Left ventricle myocardium inferior (tissue), 1 donor: ENCODE measurements at regions not wholly inside any gene's neighbourhood (a gene's known extent, or its start where the extent isn't known, plus 50 kb on each side); places are given as distances from the start of the nearest gene placed in this dataset.
"Not testable (repeated sequence)": the region's sequence is repeated elsewhere in the genome, so short reads cannot be mapped to it uniquely, and the experiment has no call there.

Experiments
- DNase-seq: peaks from one replicate; pipeline ENCODE4 v3.0.0-alpha.2; 2020
- H3K27ac ChIP-seq: fragments of 200-600 bp; replicated peaks from 2 replicates; pipeline ENCODE4 v1.8.0; 2021
- H3K27me3 ChIP-seq: fragments of 200-600 bp; 2 replicates; pipeline ENCODE4 v1.8.0; 2021; ENCODE audit warnings: low read depth
- H3K36me3 ChIP-seq: fragments of 200-600 bp; 2 replicates; pipeline ENCODE4 v1.8.0; 2021
- H3K4me1 ChIP-seq: fragments of 200-600 bp; 2 replicates; pipeline ENCODE4 v1.8.0; 2021
- H3K4me3 ChIP-seq: fragments of 200-600 bp; 2 replicates; pipeline ENCODE4 v1.8.0; 2021; ENCODE audit warnings: mild to moderate bottlenecking, moderate library complexity
- H3K9me3 ChIP-seq: fragments of 200-600 bp; replicated peaks from 2 replicates; pipeline ENCODE4 v1.8.0; 2021
- intact Hi-C: fragments of 100-400 bp; cut with micrococcal nuclease; formaldehyde crosslinking; loops from one replicate; pipeline ENCODE4 v1.11.0; 2022
- TF ChIP-seq, protein P1 (sequence below): fragments of 200-600 bp; IDR thresholded peaks from 2 replicates; pipeline ENCODE4 v1.8.0; 2021; ENCODE audit warnings: antibody characterized with exemption, mild to moderate bottlenecking, borderline replicate concordance
- donor health status: DM: no; HTN: yes; CAD: no; lungs with severe emphysema.

GRCh38 chr2:113386780-113387433 lies 50.6 kb upstream of the ZNG1B start:
- H3K4me3 ChIP-seq, H3K27ac ChIP-seq, H3K9me3 ChIP-seq, intact Hi-C loops, H3K36me3 ChIP-seq, DNase-seq, H3K4me1 ChIP-seq: not testable (repeated sequence)
- peaks cover 13% of the 10 kb centered on the region for H3K27me3 ChIP-seq

GRCh38 chr2:113379621-113380020 lies 57.9 kb upstream of the ZNG1B start:
- DNase-seq, H3K4me1 ChIP-seq, intact Hi-C loops, H3K27ac ChIP-seq, H3K36me3 ChIP-seq, H3K4me3 ChIP-seq, H3K9me3 ChIP-seq: not testable (repeated sequence)
- peaks cover 29% of the 10 kb centered on the region for H3K27me3 ChIP-seq

GRCh38 chr2:113376913-113377445 lies 60.5 kb upstream of the ZNG1B start:
- Histone ChIP-seq H3K4me3 (no peak overlapping the region), H3K4me1 (no peaks in the 10 kb centered on the region), H3K9me3 (no peaks in the 10 kb centered on the region), H3K27me3 (peaks cover 41% of the 10 kb centered on the region), H3K27ac (no peak overlapping the region), H3K36me3 (no peaks in the 10 kb centered on the region)
- intact Hi-C loops, result no loop called here
- TF ChIP-seq, protein P1, sequence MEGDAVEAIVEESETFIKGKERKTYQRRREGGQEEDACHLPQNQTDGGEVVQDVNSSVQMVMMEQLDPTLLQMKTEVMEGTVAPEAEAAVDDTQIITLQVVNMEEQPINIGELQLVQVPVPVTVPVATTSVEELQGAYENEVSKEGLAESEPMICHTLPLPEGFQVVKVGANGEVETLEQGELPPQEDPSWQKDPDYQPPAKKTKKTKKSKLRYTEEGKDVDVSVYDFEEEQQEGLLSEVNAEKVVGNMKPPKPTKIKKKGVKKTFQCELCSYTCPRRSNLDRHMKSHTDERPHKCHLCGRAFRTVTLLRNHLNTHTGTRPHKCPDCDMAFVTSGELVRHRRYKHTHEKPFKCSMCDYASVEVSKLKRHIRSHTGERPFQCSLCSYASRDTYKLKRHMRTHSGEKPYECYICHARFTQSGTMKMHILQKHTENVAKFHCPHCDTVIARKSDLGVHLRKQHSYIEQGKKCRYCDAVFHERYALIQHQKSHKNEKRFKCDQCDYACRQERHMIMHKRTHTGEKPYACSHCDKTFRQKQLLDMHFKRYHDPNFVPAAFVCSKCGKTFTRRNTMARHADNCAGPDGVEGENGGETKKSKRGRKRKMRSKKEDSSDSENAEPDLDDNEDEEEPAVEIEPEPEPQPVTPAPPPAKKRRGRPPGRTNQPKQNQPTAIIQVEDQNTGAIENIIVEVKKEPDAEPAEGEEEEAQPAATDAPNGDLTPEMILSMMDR, result no peak
- no peak for DNase-seq

DNA sequence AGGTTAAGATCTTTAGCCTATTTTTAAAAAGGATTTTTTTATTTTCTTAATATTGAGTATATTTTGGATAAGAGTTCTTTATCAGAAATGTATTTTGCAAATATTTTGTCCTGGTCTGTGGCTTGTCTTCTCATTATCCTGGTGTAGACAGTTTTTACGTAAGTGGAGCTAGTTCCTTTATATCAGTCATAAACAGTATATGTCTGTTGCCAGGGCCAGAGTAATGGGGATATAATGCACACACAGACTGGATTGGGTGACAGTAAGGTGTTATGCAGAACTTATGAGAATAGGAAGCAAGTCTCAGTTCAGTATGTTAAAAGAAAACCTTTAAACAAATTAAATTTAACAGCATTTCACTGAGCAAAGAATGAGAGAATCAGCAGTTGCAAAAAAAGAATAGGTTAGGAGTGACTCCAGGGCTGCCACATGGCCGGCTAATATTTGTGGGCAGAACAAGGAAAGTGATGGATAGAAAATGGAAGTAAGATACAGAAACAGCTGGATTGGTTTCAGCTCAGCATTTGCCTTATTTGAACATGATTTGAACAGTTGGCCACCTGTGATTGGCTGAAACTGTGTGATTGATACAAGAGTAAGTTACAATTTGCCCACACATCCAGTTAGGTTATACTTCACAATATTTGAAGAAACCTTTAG lies 61.1 kb upstream of the ZNG1B start:
- intact Hi-C loops, result no loop called here
- TF ChIP-seq, protein P1, result no peak
- Histone ChIP-seq H3K36me3 (no peaks in the 10 kb centered on the region), H3K27me3 (peaks cover 38% of the 10 kb centered on the region), H3K9me3 (no peaks in the 10 kb centered on the region), H3K4me3 (no peak overlapping the region), H3K27ac (peak overlapping the region; percentile 15), H3K4me1 (no peaks in the 10 kb centered on the region)
- no peak for DNase-seq

DNA sequence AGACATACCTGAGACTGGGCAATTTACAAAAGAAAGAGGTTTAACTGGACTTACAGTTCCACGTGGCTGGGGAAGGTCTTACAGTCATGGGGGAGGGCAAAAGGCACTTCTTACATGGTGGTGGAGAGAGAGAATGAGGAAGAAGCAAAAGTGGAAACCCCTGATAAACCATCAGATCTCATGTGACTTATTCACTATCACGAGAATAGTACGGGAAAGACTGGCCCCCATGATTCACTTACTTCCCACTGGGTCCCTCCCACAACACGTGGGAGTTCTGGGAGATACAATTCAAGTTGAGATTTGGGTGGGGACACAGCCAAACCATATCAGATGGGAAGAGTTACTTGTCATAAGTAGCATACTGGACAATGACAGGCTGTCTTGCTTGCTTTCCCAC lies 62.6 kb upstream of the ZNG1B start:
- not testable (repeated sequence) for H3K27ac ChIP-seq, H3K36me3 ChIP-seq, DNase-seq, H3K4me3 ChIP-seq, H3K9me3 ChIP-seq, H3K4me1 ChIP-seq
- H3K27me3 ChIP-seq, result peaks cover 27% of the 10 kb centered on the region
- intact Hi-C loops, result loop anchor here (5.0 kb wide), 3 partner anchors 128 to 238 kb away; no protein-coding TSS in a partner anchor

GRCh38 chr2:113372258-113372834 lies 65.1 kb upstream of the ZNG1B start:
- intact Hi-C loops, result loop anchor here (5.0 kb wide), 3 partner anchors 125 to 235 kb away; no protein-coding TSS in a partner anchor
- H3K27ac ChIP-seq, H3K36me3 ChIP-seq, DNase-seq, H3K9me3 ChIP-seq, H3K4me3 ChIP-seq, H3K4me1 ChIP-seq: not testable (repeated sequence)
- peaks cover 21% of the 10 kb centered on the region for H3K27me3 ChIP-seq

DNA sequence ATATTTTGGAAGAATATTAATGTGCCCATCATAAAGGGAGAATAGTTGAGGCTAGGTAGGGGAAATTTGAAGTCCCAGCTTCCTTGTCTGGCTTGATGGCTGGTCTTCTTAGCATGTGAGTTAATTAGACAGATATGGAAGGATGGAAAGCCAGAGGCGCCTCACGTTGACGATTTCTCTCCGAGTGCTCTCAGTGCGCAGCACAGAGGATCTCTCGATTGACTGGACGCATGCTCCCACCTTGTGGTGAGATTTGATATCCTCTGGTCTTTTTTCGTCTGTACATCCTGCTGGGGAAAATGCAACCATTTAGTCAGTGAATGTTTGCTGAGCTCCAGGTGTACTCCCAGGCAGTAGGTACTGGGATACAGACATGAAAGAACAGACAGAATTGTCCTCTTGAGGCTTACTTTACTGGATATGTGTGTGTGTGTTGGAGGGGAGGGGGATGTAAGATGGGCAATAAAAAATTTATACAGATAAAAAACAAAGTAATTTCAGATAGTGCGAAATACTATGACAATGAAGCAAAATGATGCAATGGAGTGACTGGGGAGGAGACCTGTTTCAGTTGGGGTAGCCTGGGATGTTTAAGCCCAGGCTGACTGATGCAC lies 66.9 kb upstream of the ZNG1B start:
- intact Hi-C loops, result loop anchor here (5.0 kb wide), 3 partner anchors 123 to 233 kb away; no protein-coding TSS in a partner anchor

More for the DNA sequence above, 66.9 kb upstream of the ZNG1B start:
- peak; percentile 40 for DNase-seq
- no peak overlapping the region for H3K4me3 ChIP-seq
- TF ChIP-seq, protein P1, result peak; percentile 76
- H3K9me3 ChIP-seq, result no peaks in the 10 kb centered on the region
- H3K36me3 ChIP-seq, result no peaks in the 10 kb centered on the region
- peaks cover under 1% of the 10 kb centered on the region for H3K4me1 ChIP-seq
- no peak overlapping the region for H3K27ac ChIP-seq
- H3K27me3 ChIP-seq, result peaks cover 21% of the 10 kb centered on the region
